ENCODE measurements at regions not wholly inside any gene's neighbourhood (a gene's known extent, or its start where the extent isn't known, plus 50 kb on each side); places are given as distances from the start of the nearest gene placed in this dataset.
"Not testable (repeated sequence)": the region's sequence is repeated elsewhere in the genome, so short reads cannot be mapped to it uniquely, and the experiment has no call there.

GRCh38 chr7:41415471-41416207 is 287.3 kb downstream of the INHBA start:
- no CpG with 5 or more reads among the region's 5 CpGs for WGBS (ENCODE audit: insufficient coverage, insufficient read length)
- Histone ChIP-seq H3K9me3 (ENCODE audit: control insufficient read depth, insufficient read depth, low read length) (no peaks in the 10 kb centered on the region), H3K4me1 (ENCODE audit: control insufficient read depth, insufficient read depth, low read length) (no peaks in the 10 kb centered on the region; the same call in 1 of the 2 replicates), H3K4me3 (ENCODE audit: low read length) (no peak overlapping the region), H3K27me3 (ENCODE audit: control insufficient read depth, insufficient read depth, low read length) (no peaks in the 10 kb centered on the region), H3K27ac (ENCODE audit: low read length) (no peak overlapping the region), H3K36me3 (ENCODE audit: control insufficient read depth, insufficient read depth, low read length) (no peaks in the 10 kb centered on the region)
- DNase-seq (ENCODE audit: low read depth, low spot score) = no peak

GRCh38 chr7:41415051-41415450 is 287.8 kb downstream of the INHBA start:
- Histone ChIP-seq H3K36me3 (ENCODE audit: control insufficient read depth, insufficient read depth, low read length) (no peaks in the 10 kb centered on the region), H3K9me3 (ENCODE audit: control insufficient read depth, insufficient read depth, low read length) (no peaks in the 10 kb centered on the region), H3K4me3 (ENCODE audit: low read length) (no peak overlapping the region), H3K27ac (ENCODE audit: low read length) (no peak overlapping the region), H3K4me1 (ENCODE audit: control insufficient read depth, insufficient read depth, low read length) (no peaks in the 10 kb centered on the region; the same call in 1 of the 2 replicates), H3K27me3 (ENCODE audit: control insufficient read depth, insufficient read depth, low read length) (no peaks in the 10 kb centered on the region)
- no peak for DNase-seq (ENCODE audit: low read depth, low spot score)
- no CpG with 5 or more reads among the region's 4 CpGs for WGBS (ENCODE audit: insufficient coverage, insufficient read length)

DNA sequence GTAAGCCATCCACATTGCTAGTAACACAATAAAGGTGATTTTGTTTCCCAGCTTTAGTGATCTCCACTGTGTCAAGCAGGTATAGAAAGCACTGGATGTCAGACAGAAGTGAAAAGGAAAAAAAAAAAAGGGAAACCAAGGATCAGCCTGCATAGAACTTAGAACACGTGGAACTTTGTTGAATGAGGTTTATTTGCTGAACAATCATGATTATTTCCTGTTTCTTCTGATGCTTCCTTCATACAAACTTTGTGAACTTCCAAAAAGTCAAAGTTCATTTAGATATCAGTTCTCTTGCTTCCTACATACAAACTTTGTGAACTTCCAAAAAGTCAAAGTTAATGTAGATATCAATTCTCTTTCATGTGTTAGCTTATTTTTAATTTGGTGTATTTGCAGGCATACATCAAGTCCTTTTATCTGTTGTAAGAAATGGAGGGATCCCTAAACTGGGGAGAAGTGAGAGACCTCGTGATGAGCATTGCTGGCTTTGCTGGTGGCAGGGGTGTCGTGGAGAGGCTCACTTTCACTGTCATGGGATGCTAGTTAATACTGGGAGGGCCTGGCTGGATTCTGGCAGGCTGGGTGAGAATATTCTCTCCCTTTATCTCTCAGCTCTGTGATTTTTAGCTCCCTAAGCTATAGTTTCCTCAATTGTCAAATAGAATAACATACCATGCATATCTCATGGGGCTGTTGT is 298.4 kb downstream of the INHBA start:
- Histone ChIP-seq H3K36me3 (ENCODE audit: control insufficient read depth, insufficient read depth, low read length) (no peaks in the 10 kb centered on the region), H3K4me3 (ENCODE audit: low read length) (no peak overlapping the region), H3K27ac (ENCODE audit: low read length) (no peak overlapping the region), H3K4me1 (ENCODE audit: control insufficient read depth, insufficient read depth, low read length) (peaks cover under 1% of the 10 kb centered on the region; the same call in 1 of the 2 replicates), H3K9me3 (ENCODE audit: control insufficient read depth, insufficient read depth, low read length) (no peaks in the 10 kb centered on the region), H3K27me3 (ENCODE audit: control insufficient read depth, insufficient read depth, low read length) (no peaks in the 10 kb centered on the region)
- no CpG with 5 or more reads among the region's 3 CpGs for WGBS (ENCODE audit: insufficient coverage, insufficient read length)
- no peak for DNase-seq (ENCODE audit: low read depth, low spot score)

DNA sequence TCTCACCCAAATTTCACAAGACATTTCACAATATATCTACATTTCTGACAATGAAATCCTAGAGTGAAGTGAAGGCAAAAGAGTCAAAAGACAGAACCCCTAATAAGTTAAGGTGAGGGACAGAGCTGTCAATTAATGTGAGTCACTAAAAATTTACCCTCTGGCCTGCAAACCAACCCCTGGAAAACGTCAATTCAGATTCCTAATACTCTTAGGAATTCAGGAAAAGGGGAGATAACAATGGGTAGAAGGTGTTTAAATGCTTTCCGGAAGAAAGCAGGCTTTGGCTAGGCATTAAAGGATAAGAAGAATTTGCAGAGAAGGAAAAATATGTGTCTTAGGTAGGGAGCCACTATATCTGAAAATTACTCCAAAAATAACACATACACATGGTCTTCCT is 299.6 kb downstream of the INHBA start:
- Histone ChIP-seq H3K4me1 (ENCODE audit: control insufficient read depth, insufficient read depth, low read length) (no peaks in the 10 kb centered on the region), H3K27me3 (ENCODE audit: control insufficient read depth, insufficient read depth, low read length) (no peaks in the 10 kb centered on the region), H3K36me3 (ENCODE audit: control insufficient read depth, insufficient read depth, low read length) (no peaks in the 10 kb centered on the region), H3K9me3 (ENCODE audit: control insufficient read depth, insufficient read depth, low read length) (no peaks in the 10 kb centered on the region), H3K4me3 (ENCODE audit: low read length) (no peak overlapping the region), H3K27ac (ENCODE audit: low read length) (no peak overlapping the region)
- no peak for DNase-seq (ENCODE audit: low read depth, low spot score)
- WGBS (ENCODE audit: insufficient coverage, insufficient read length) = no CpG with 5 or more reads among the region's 2 CpGs

GRCh38 chr7:41401833-41402232 is 301.1 kb downstream of the INHBA start:
- no peak for DNase-seq (ENCODE audit: low read depth, low spot score)
- H3K27me3 ChIP-seq (ENCODE audit: control insufficient read depth, insufficient read depth, low read length) = no peaks in the 10 kb centered on the region
- no peaks in the 10 kb centered on the region for H3K9me3 ChIP-seq (ENCODE audit: control insufficient read depth, insufficient read depth, low read length)
- H3K27ac ChIP-seq (ENCODE audit: low read length) = no peak overlapping the region
- no peaks in the 10 kb centered on the region for H3K36me3 ChIP-seq (ENCODE audit: control insufficient read depth, insufficient read depth, low read length)
- H3K4me1 ChIP-seq (ENCODE audit: control insufficient read depth, insufficient read depth, low read length) = no peaks in the 10 kb centered on the region
- WGBS (ENCODE audit: insufficient coverage, insufficient read length) = no CpG with 5 or more reads among the region's 4 CpGs
- H3K4me3 ChIP-seq (ENCODE audit: low read length) = no peak overlapping the region

DNA sequence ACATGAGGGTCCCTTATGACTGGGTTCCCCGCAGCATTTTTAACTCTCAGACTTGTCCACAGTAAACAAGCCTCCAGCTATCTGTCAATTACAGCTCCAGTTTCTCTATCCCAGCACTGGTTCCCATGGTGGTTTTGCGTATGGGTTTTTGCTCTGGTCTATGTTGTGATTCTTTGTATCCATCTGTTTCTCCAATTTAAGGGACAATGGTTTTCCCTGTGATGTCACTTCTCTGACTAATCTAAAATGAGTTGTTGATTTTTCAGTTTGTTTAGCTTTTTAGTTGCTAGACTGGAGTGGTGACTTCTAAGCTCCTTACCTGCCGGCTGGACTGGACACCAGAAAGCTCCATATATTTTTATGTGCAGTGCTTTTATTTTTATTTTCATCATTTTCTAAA is 303.7 kb downstream of the INHBA start:
- no peaks in the 10 kb centered on the region for H3K36me3 ChIP-seq (ENCODE audit: control insufficient read depth, insufficient read depth, low read length)
- H3K4me1 ChIP-seq (ENCODE audit: control insufficient read depth, insufficient read depth, low read length) = no peaks in the 10 kb centered on the region
- H3K27me3 ChIP-seq (ENCODE audit: control insufficient read depth, insufficient read depth, low read length) = no peaks in the 10 kb centered on the region
- no peak for DNase-seq (ENCODE audit: low read depth, low spot score)
- H3K9me3 ChIP-seq (ENCODE audit: control insufficient read depth, insufficient read depth, low read length) = no peaks in the 10 kb centered on the region
- H3K4me3 ChIP-seq (ENCODE audit: low read length) = no peak overlapping the region
- WGBS (ENCODE audit: insufficient coverage, insufficient read length) = no CpG with 5 or more reads among the region's 3 CpGs
- H3K27ac ChIP-seq (ENCODE audit: low read length) = no peak overlapping the region

GRCh38 chr7:41391818-41392217 is 311.1 kb downstream of the INHBA start:
- no peaks in the 10 kb centered on the region for H3K27me3 ChIP-seq (ENCODE audit: control insufficient read depth, insufficient read depth, low read length)
- H3K27ac ChIP-seq (ENCODE audit: low read length) = no peak overlapping the region
- DNase-seq (ENCODE audit: low read depth, low spot score) = no peak
- H3K36me3 ChIP-seq (ENCODE audit: control insufficient read depth, insufficient read depth, low read length) = no peaks in the 10 kb centered on the region
- no peaks in the 10 kb centered on the region for H3K4me1 ChIP-seq (ENCODE audit: control insufficient read depth, insufficient read depth, low read length)
- no peaks in the 10 kb centered on the region for H3K9me3 ChIP-seq (ENCODE audit: control insufficient read depth, insufficient read depth, low read length)
- no CpG with 5 or more reads among the region's 3 CpGs for WGBS (ENCODE audit: insufficient coverage, insufficient read length)
- H3K4me3 ChIP-seq (ENCODE audit: low read length) = no peak overlapping the region

GRCh38 chr7:41388933-41389332 is 314.0 kb downstream of the INHBA start:
- 100% methylated on average over 1 of the region's 3 CpGs for WGBS (ENCODE audit: insufficient coverage, insufficient read length)
- not testable (repeated sequence) for H3K4me1 ChIP-seq (ENCODE audit: control insufficient read depth, insufficient read depth, low read length); H3K27ac ChIP-seq (ENCODE audit: low read length); H3K4me3 ChIP-seq (ENCODE audit: low read length); H3K36me3 ChIP-seq (ENCODE audit: control insufficient read depth, insufficient read depth, low read length); H3K9me3 ChIP-seq (ENCODE audit: control insufficient read depth, insufficient read depth, low read length); H3K27me3 ChIP-seq (ENCODE audit: control insufficient read depth, insufficient read depth, low read length); DNase-seq (ENCODE audit: low read depth, low spot score)

- H3K4me3 ChIP-seq (ENCODE audit: low read length) = no peak overlapping the region
- DNase-seq (ENCODE audit: low read depth, low spot score) = no peak
- WGBS (ENCODE audit: insufficient coverage, insufficient read length) = no CpG with 5 or more reads among the region's 1 CpG
- no peaks in the 10 kb centered on the region for H3K27me3 ChIP-seq (ENCODE audit: control insufficient read depth, insufficient read depth, low read length)
- H3K27ac ChIP-seq (ENCODE audit: low read length) = no peak overlapping the region
- no peaks in the 10 kb centered on the region for H3K36me3 ChIP-seq (ENCODE audit: control insufficient read depth, insufficient read depth, low read length)
- no peaks in the 10 kb centered on the region for H3K4me1 ChIP-seq (ENCODE audit: control insufficient read depth, insufficient read depth, low read length)
- H3K9me3 ChIP-seq (ENCODE audit: control insufficient read depth, insufficient read depth, low read length) = no peaks in the 10 kb centered on the region
Observed at GRCh38 chr7:41385996-41386395, 316.9 kb downstream of the INHBA start.

GRCh38 chr7:41384418-41384817 is 318.5 kb downstream of the INHBA start:
- no CpG with 5 or more reads among the region's 12 CpGs for WGBS (ENCODE audit: insufficient coverage, insufficient read length)
- no peak overlapping the region for H3K27ac ChIP-seq (ENCODE audit: low read length)
- no peak overlapping the region for H3K4me3 ChIP-seq (ENCODE audit: low read length)
- H3K4me1 ChIP-seq (ENCODE audit: control insufficient read depth, insufficient read depth, low read length) = no peaks in the 10 kb centered on the region
- H3K9me3 ChIP-seq (ENCODE audit: control insufficient read depth, insufficient read depth, low read length) = no peaks in the 10 kb centered on the region
- H3K27me3 ChIP-seq (ENCODE audit: control insufficient read depth, insufficient read depth, low read length) = no peaks in the 10 kb centered on the region
- no peak for DNase-seq (ENCODE audit: low read depth, low spot score)
- no peaks in the 10 kb centered on the region for H3K36me3 ChIP-seq (ENCODE audit: control insufficient read depth, insufficient read depth, low read length)

- no peaks in the 10 kb centered on the region for H3K36me3 ChIP-seq (ENCODE audit: control insufficient read depth, insufficient read depth, low read length)
- no peaks in the 10 kb centered on the region for H3K4me1 ChIP-seq (ENCODE audit: control insufficient read depth, insufficient read depth, low read length)
- no peak overlapping the region for H3K4me3 ChIP-seq (ENCODE audit: low read length)
- no peaks in the 10 kb centered on the region for H3K9me3 ChIP-seq (ENCODE audit: control insufficient read depth, insufficient read depth, low read length)
- DNase-seq (ENCODE audit: low read depth, low spot score) = no peak
- WGBS (ENCODE audit: insufficient coverage, insufficient read length) = no CpG with 5 or more reads among the region's 3 CpGs
- no peak overlapping the region for H3K27ac ChIP-seq (ENCODE audit: low read length)
- no peaks in the 10 kb centered on the region for H3K27me3 ChIP-seq (ENCODE audit: control insufficient read depth, insufficient read depth, low read length)
Observed at GRCh38 chr7:41383596-41383995, 319.3 kb downstream of the INHBA start.

All from iPS DF 6.9 (cell line).